ENCODE measurements at regions not wholly inside any gene's neighbourhood (a gene's known extent, or its start where the extent isn't known, plus 50 kb on each side); places are given as distances from the start of the nearest gene placed in this dataset.

DNA sequence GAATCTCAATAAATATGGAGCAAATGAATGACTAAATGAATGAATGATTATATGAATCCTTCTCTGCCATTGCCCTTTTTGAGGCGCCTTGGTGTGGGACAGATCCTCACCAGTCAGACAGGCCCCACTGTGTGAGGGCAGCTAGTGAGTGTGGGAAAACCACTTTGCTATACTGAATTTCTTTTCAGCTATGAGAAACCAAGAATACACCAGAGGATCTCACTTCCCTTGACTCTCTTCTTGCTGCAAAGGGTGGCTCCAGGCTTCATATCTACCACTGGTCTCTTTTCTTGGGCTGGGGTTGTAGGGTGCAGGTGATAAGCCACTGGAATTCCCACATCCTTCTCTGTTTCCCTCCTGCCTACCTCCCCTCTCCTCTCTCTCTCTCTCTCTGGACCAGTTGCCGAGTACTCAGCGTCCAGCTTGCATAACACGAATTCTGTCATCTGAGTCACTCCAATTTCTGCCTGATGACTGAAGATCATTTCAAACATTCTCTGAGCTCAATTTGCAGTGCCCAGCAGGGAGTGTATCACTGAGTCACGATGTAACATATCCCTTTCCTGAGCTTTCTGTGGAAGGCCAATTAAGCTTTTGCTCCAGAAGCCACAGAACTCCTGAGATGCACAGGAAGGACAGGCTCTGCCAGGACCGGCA lies 304.3 kb upstream of the NCAM1 start:
- DNase-seq (ENCODE audit: low read depth, low spot score) = no peak
- Histone ChIP-seq H3K27me3 (ENCODE audit: control insufficient read depth in 2 of 2, insufficient read depth in 2 of 2, low read length in 2 of 2) (no peaks in the 10 kb centered on the region), H3K9me1 (replicated peaks; ENCODE audit: control insufficient read depth, extremely low read depth, insufficient read depth, low read length) (no peaks in the 10 kb centered on the region), H3K4me1 (ENCODE audit: control insufficient read depth, extremely low read depth, insufficient read depth, low read length) (no peaks in the 10 kb centered on the region), H3K9me3 (replicated peaks; ENCODE audit: control insufficient read depth, insufficient read depth, low read length) (no peaks in the 10 kb centered on the region), H4K20me1 (replicated peaks; ENCODE audit: control insufficient read depth, extremely low read depth, insufficient read depth, low read length) (no peaks in the 10 kb centered on the region), H3K27ac (ENCODE audit: insufficient read depth, low read depth, low read length) (no peak overlapping the region), H3K36me3 (ENCODE audit: control insufficient read depth in 2 of 2, extremely low read depth in 1 of 2, insufficient read depth in 2 of 2, low read length in 2 of 2) (no peaks in the 10 kb centered on the region), H3K79me2 (ENCODE audit: control insufficient read depth, insufficient read depth, low read length) (no peaks in the 10 kb centered on the region), H2AFZ (ENCODE audit: low read depth, low read length) (no peak overlapping the region), H3K9ac (replicated peaks; ENCODE audit: extremely low read depth, insufficient read depth, low read length) (no peak overlapping the region), H3K4me3 (replicated peaks in 1 of 3; ENCODE audit: insufficient read depth in 1 of 3, low read depth in 1 of 3, low read length in 3 of 3) (no peak overlapping the region), H3K4me2 (ENCODE audit: insufficient read depth, low read length) (no peak overlapping the region)
- dilution Hi-C loops (cut with MboI; ENCODE audit: extremely low pct_ligation_motif_present, low sequenced_read_pairs) = no loop called here
- POLR2A ChIA-PET = no interaction called here
- intact Hi-C loops (cut with micrococcal nuclease) = no loop called here
- FAIRE-seq = no peak
- no TSS peak for BruUV-seq (replicated peaks)
- no peak for TF ChIP-seq FOS (IDR thresholded peaks at IDR 0.05; ENCODE audit: borderline replicate concordance, insufficient read depth, low read length)
- no peak for TF ChIP-seq EZH2 (IDR thresholded peaks at IDR 0.05; ENCODE audit: borderline replicate concordance, low read depth, low read length, severe bottlenecking)
- no peak for TF ChIP-seq GATA2 (IDR thresholded peaks at IDR 0.05; ENCODE audit: insufficient read depth, insufficient read length, low read depth, low read length)
- no peak for TF ChIP-seq MYC (IDR thresholded peaks at IDR 0.05; ENCODE audit: low read depth, low read length)
- no peak for TF ChIP-seq POLR2A (IDR thresholded peaks at IDR 0.05; ENCODE audit: low read depth, low read length)
- TF ChIP-seq, protein P1, sequence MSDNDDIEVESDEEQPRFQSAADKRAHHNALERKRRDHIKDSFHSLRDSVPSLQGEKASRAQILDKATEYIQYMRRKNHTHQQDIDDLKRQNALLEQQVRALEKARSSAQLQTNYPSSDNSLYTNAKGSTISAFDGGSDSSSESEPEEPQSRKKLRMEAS (IDR thresholded peaks at IDR 0.05; ENCODE audit: insufficient read depth, insufficient read length) = no peak
- no peak for TF ChIP-seq JUN (IDR thresholded peaks at IDR 0.05; ENCODE audit: borderline replicate concordance, insufficient read depth, insufficient read length, low read depth)
- no peak for TF ChIP-seq POLR2AphosphoS5 (IDR thresholded peaks at IDR 0.05; ENCODE audit: insufficient read depth, low read depth, low read length)
- TF ChIP-seq, protein P2, sequence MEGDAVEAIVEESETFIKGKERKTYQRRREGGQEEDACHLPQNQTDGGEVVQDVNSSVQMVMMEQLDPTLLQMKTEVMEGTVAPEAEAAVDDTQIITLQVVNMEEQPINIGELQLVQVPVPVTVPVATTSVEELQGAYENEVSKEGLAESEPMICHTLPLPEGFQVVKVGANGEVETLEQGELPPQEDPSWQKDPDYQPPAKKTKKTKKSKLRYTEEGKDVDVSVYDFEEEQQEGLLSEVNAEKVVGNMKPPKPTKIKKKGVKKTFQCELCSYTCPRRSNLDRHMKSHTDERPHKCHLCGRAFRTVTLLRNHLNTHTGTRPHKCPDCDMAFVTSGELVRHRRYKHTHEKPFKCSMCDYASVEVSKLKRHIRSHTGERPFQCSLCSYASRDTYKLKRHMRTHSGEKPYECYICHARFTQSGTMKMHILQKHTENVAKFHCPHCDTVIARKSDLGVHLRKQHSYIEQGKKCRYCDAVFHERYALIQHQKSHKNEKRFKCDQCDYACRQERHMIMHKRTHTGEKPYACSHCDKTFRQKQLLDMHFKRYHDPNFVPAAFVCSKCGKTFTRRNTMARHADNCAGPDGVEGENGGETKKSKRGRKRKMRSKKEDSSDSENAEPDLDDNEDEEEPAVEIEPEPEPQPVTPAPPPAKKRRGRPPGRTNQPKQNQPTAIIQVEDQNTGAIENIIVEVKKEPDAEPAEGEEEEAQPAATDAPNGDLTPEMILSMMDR (IDR thresholded peaks at IDR 0.05; ENCODE audit: extremely low read depth in 1 of 2, insufficient read depth in 1 of 2, low read depth in 1 of 2, low read length in 2 of 2) = no peak
- CTCF ChIA-PET = no interaction called here
